GM23338 (cell line): ENCODE measurements at regions not wholly inside any gene's neighbourhood (a gene's known extent, or its start where the extent isn't known, plus 50 kb on each side); places are given as distances from the start of the nearest gene placed in this dataset.

ENCODE experiments used
- CREB1 ChIP-seq: fragments of 250-450 bp; sonication (Bioruptor Pico); IDR thresholded peaks from 2 replicates; pipeline ENCODE4 v1.5.0; 2020; ENCODE audit warnings: low read depth, mild to moderate bottlenecking, moderate library complexity
- EZH2 ChIP-seq: fragments of 200-600 bp; sonication (generic); IDR thresholded peaks from one replicate; pipeline ENCODE4 v1.8.0; 2017; ENCODE audit warnings: antibody characterized with exemption, mild to moderate bottlenecking, low read depth; ENCODE audit not compliant: unreplicated experiment
- EZH2phosphoT487 ChIP-seq: fragments of 200-600 bp; sonication (generic); IDR thresholded peaks from one replicate; pipeline ENCODE4 v1.8.1; 2018; ENCODE audit warnings: antibody characterized with exemption; ENCODE audit not compliant: unreplicated experiment
- POLR2AphosphoS5 ChIP-seq: IDR thresholded peaks from 2 replicates; pipeline ENCODE4 v1.6.1; 2016; ENCODE audit warnings: antibody characterized with exemption, low read depth
- STAT1 ChIP-seq: IDR thresholded peaks from one replicate; pipeline ENCODE4 v1.6.1; 2016; ENCODE audit warnings: antibody characterized with exemption; ENCODE audit not compliant: unreplicated experiment
- ZNF114 ChIP-seq: fragments of 250-450 bp; sonication (Bioruptor Pico); IDR thresholded peaks from 2 replicates; pipeline ENCODE4 v1.5.0; 2020; ENCODE audit warnings: mild to moderate bottlenecking, moderate library complexity
- ZNF331 ChIP-seq: fragments of 250-450 bp; sonication (Bioruptor Pico); IDR thresholded peaks from 2 replicates; pipeline ENCODE4 v1.5.0; 2020; ENCODE audit warnings: low read depth, mild to moderate bottlenecking, moderate library complexity
- TF ChIP-seq, protein P1 (sequence below), 2 experiments: fragments of 200-600 bp in 1 of 2; sonication (generic) in 1 of 2; conservative IDR thresholded peaks; 2 replicates each; pipeline versions ENCODE4 v1.5.1 to v1.6.1; 2016 to 2017; ENCODE audit warnings: antibody characterized with exemption in 2 of 2, low read depth in 2 of 2, mild to moderate bottlenecking in 2 of 2, moderate library complexity in 1 of 2
- TF ChIP-seq, protein P2 (sequence below): IDR thresholded peaks from one replicate; pipeline ENCODE4 v1.6.1; 2018; ENCODE audit warnings: antibody characterized with exemption; ENCODE audit not compliant: unreplicated experiment
- TF ChIP-seq, protein P3 (sequence below): IDR thresholded peaks from 2 replicates; pipeline ENCODE4 v1.6.1; 2016; ENCODE audit warnings: antibody characterized with exemption

DNA sequence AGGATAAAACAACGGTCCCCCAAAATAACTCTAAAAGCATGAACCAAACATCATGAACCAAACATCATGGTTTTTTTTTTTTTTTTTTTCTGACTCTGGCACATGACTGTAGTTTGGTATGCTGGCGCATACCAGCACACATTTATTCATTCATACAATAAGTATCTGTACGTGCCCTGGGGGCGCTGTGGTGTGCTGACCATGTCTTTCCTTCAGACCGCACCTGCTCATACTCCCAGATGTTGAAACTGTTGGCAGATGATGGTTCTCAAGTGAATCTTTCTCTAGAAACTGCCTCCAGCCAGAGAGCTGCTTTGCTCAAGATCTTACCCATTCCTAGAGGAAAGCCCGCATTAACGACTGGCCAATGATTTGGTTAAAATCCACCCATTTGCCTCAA is 114.7 kb upstream of the ANKRD30A start:
- TF ChIP-seq, protein P1, sequence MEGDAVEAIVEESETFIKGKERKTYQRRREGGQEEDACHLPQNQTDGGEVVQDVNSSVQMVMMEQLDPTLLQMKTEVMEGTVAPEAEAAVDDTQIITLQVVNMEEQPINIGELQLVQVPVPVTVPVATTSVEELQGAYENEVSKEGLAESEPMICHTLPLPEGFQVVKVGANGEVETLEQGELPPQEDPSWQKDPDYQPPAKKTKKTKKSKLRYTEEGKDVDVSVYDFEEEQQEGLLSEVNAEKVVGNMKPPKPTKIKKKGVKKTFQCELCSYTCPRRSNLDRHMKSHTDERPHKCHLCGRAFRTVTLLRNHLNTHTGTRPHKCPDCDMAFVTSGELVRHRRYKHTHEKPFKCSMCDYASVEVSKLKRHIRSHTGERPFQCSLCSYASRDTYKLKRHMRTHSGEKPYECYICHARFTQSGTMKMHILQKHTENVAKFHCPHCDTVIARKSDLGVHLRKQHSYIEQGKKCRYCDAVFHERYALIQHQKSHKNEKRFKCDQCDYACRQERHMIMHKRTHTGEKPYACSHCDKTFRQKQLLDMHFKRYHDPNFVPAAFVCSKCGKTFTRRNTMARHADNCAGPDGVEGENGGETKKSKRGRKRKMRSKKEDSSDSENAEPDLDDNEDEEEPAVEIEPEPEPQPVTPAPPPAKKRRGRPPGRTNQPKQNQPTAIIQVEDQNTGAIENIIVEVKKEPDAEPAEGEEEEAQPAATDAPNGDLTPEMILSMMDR (conservative IDR thresholded peaks at IDR 0.05; ENCODE audit: low read depth in 2 of 2): no peak
- TF ChIP-seq CREB1 (CRISPR knock-in tag): no peak
- TF ChIP-seq, protein P2, sequence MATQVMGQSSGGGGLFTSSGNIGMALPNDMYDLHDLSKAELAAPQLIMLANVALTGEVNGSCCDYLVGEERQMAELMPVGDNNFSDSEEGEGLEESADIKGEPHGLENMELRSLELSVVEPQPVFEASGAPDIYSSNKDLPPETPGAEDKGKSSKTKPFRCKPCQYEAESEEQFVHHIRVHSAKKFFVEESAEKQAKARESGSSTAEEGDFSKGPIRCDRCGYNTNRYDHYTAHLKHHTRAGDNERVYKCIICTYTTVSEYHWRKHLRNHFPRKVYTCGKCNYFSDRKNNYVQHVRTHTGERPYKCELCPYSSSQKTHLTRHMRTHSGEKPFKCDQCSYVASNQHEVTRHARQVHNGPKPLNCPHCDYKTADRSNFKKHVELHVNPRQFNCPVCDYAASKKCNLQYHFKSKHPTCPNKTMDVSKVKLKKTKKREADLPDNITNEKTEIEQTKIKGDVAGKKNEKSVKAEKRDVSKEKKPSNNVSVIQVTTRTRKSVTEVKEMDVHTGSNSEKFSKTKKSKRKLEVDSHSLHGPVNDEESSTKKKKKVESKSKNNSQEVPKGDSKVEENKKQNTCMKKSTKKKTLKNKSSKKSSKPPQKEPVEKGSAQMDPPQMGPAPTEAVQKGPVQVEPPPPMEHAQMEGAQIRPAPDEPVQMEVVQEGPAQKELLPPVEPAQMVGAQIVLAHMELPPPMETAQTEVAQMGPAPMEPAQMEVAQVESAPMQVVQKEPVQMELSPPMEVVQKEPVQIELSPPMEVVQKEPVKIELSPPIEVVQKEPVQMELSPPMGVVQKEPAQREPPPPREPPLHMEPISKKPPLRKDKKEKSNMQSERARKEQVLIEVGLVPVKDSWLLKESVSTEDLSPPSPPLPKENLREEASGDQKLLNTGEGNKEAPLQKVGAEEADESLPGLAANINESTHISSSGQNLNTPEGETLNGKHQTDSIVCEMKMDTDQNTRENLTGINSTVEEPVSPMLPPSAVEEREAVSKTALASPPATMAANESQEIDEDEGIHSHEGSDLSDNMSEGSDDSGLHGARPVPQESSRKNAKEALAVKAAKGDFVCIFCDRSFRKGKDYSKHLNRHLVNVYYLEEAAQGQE: no peak
- no peak for TF ChIP-seq POLR2AphosphoS5
- no peak for TF ChIP-seq STAT1
- no peak for TF ChIP-seq EZH2phosphoT487
- TF ChIP-seq EZH2: no peak
- TF ChIP-seq ZNF114: no peak
- TF ChIP-seq ZNF331 (CRISPR knock-in tag): no peak
- TF ChIP-seq, protein P3, sequence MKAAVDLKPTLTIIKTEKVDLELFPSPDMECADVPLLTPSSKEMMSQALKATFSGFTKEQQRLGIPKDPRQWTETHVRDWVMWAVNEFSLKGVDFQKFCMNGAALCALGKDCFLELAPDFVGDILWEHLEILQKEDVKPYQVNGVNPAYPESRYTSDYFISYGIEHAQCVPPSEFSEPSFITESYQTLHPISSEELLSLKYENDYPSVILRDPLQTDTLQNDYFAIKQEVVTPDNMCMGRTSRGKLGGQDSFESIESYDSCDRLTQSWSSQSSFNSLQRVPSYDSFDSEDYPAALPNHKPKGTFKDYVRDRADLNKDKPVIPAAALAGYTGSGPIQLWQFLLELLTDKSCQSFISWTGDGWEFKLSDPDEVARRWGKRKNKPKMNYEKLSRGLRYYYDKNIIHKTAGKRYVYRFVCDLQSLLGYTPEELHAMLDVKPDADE: no peak
